ENCODE measurements at regions not wholly inside any gene's neighbourhood (a gene's known extent, or its start where the extent isn't known, plus 50 kb on each side); places are given as distances from the start of the nearest gene placed in this dataset.

- no peak for TF ChIP-seq EZH2 (optimal IDR thresholded peaks at IDR 0.05; ENCODE audit: low read depth, low read length)
- TF ChIP-seq, protein P1, sequence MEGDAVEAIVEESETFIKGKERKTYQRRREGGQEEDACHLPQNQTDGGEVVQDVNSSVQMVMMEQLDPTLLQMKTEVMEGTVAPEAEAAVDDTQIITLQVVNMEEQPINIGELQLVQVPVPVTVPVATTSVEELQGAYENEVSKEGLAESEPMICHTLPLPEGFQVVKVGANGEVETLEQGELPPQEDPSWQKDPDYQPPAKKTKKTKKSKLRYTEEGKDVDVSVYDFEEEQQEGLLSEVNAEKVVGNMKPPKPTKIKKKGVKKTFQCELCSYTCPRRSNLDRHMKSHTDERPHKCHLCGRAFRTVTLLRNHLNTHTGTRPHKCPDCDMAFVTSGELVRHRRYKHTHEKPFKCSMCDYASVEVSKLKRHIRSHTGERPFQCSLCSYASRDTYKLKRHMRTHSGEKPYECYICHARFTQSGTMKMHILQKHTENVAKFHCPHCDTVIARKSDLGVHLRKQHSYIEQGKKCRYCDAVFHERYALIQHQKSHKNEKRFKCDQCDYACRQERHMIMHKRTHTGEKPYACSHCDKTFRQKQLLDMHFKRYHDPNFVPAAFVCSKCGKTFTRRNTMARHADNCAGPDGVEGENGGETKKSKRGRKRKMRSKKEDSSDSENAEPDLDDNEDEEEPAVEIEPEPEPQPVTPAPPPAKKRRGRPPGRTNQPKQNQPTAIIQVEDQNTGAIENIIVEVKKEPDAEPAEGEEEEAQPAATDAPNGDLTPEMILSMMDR (IDR thresholded peaks at IDR 0.05; ENCODE audit: low read length), result no peak
Observed at GRCh38 chr10:55024713-55025112, 223.7 kb upstream of the PCDH15 start.
